SJCRH30 (cell line): ENCODE measurements at regions not wholly inside any gene's neighbourhood (a gene's known extent, or its start where the extent isn't known, plus 50 kb on each side); places are given as distances from the start of the nearest gene placed in this dataset.

Experiments
- DNase-seq, 2 experiments: peaks; one replicate each; pipeline ENCODE4 v3.0.0-alpha.2; 2015 to 2020
- H3K27ac ChIP-seq: fragments of 250-450 bp; sonication (Bioruptor Pico); 2 replicates; pipeline ENCODE4 v1.5.1; 2020; ENCODE audit warnings: mild to moderate bottlenecking, moderate library complexity
- H3K27me3 ChIP-seq: fragments of 250-450 bp; sonication (Bioruptor Pico); 2 replicates; pipeline ENCODE4 v1.5.1; 2020; ENCODE audit warnings: mild to moderate bottlenecking, moderate library complexity
- H3K36me3 ChIP-seq: fragments of 250-450 bp; sonication (Bioruptor Pico); 2 replicates; pipeline ENCODE4 v1.5.1; 2020; ENCODE audit warnings: mild to moderate bottlenecking, moderate library complexity
- H3K4me1 ChIP-seq: fragments of 250-450 bp; sonication (Bioruptor Pico); 2 replicates; pipeline ENCODE4 v1.5.1; 2020; ENCODE audit warnings: mild to moderate bottlenecking, moderate library complexity
- H3K4me3 ChIP-seq: fragments of 250-450 bp; sonication (Bioruptor Pico); 2 replicates; pipeline ENCODE4 v1.5.1; 2020; ENCODE audit warnings: mild to moderate bottlenecking, moderate library complexity
- H3K9me3 ChIP-seq: fragments of 250-450 bp; sonication (Bioruptor Pico); replicated peaks from 2 replicates; pipeline ENCODE4 v1.5.1; 2020; ENCODE audit warnings: mild to moderate bottlenecking, moderate library complexity

GRCh38 chr18:56257205-56257604 is 381.2 kb downstream of the TXNL1 start:
- no peak overlapping the region for H3K27ac ChIP-seq
- no peaks in the 10 kb centered on the region for H3K9me3 ChIP-seq
- no peaks in the 10 kb centered on the region for H3K36me3 ChIP-seq
- H3K4me1 ChIP-seq, result no peaks in the 10 kb centered on the region
- no peak for DNase-seq
- no peaks in the 10 kb centered on the region for H3K27me3 ChIP-seq
- no peak overlapping the region for H3K4me3 ChIP-seq

- no peak overlapping the region for H3K27ac ChIP-seq
- DNase-seq, result no peak
- no peaks in the 10 kb centered on the region for H3K27me3 ChIP-seq
- H3K4me3 ChIP-seq, result no peak overlapping the region
- no peaks in the 10 kb centered on the region for H3K9me3 ChIP-seq
- no peaks in the 10 kb centered on the region for H3K4me1 ChIP-seq
- no peaks in the 10 kb centered on the region for H3K36me3 ChIP-seq
Measured at GRCh38 chr18:56256659-56257058, 381.7 kb downstream of the TXNL1 start.

GRCh38 chr18:56255381-56255780 is 383.0 kb downstream of the TXNL1 start:
- Histone ChIP-seq H3K4me1 (no peaks in the 10 kb centered on the region), H3K36me3 (no peaks in the 10 kb centered on the region)

GRCh38 chr18:56252456-56252855 is 385.9 kb downstream of the TXNL1 start:
- no peaks in the 10 kb centered on the region for H3K27me3 ChIP-seq
- H3K4me1 ChIP-seq, result no peaks in the 10 kb centered on the region
- DNase-seq, result no peak
- no peak overlapping the region for H3K4me3 ChIP-seq
- H3K9me3 ChIP-seq, result no peaks in the 10 kb centered on the region
- no peak overlapping the region for H3K27ac ChIP-seq
- no peaks in the 10 kb centered on the region for H3K36me3 ChIP-seq

More at GRCh38 chr18:56255381-56255780, 383.0 kb downstream of the TXNL1 start:
- no peaks in the 10 kb centered on the region for H3K9me3 ChIP-seq
- DNase-seq, result no peak
- no peaks in the 10 kb centered on the region for H3K27me3 ChIP-seq
- no peak overlapping the region for H3K27ac ChIP-seq
- no peak overlapping the region for H3K4me3 ChIP-seq

- Histone ChIP-seq H3K36me3 (no peaks in the 10 kb centered on the region), H3K27ac (no peak overlapping the region), H3K4me1 (peaks cover 5% of the 10 kb centered on the region), H3K4me3 (no peak overlapping the region), H3K9me3 (no peaks in the 10 kb centered on the region), H3K27me3 (no peaks in the 10 kb centered on the region)
- DNase-seq, result peak in 1 of 2 experiments; percentile 0
Measured at GRCh38 chr18:56248610-56249235, 389.7 kb downstream of the TXNL1 start.

- peaks cover 5% of the 10 kb centered on the region for H3K4me1 ChIP-seq
- H3K36me3 ChIP-seq, result no peaks in the 10 kb centered on the region
- DNase-seq, result no peak
- H3K9me3 ChIP-seq, result no peaks in the 10 kb centered on the region
- H3K27ac ChIP-seq, result no peak overlapping the region
- H3K27me3 ChIP-seq, result no peaks in the 10 kb centered on the region
- no peak overlapping the region for H3K4me3 ChIP-seq
Measured at GRCh38 chr18:56246916-56247315, 391.5 kb downstream of the TXNL1 start.

GRCh38 chr18:56245866-56246580 is 392.4 kb downstream of the TXNL1 start:
- DNase-seq, result peak; percentile 17 to 51
- no peaks in the 10 kb centered on the region for H3K36me3 ChIP-seq
- H3K4me1 ChIP-seq, result peaks cover 5% of the 10 kb centered on the region
- H3K9me3 ChIP-seq, result no peaks in the 10 kb centered on the region
- no peak overlapping the region for H3K27ac ChIP-seq
- no peaks in the 10 kb centered on the region for H3K27me3 ChIP-seq
- H3K4me3 ChIP-seq, result no peak overlapping the region

- H3K4me1 ChIP-seq, result peaks cover 9% of the 10 kb centered on the region; the same call in 1 of the 2 replicates
- no peak for DNase-seq
- no peaks in the 10 kb centered on the region for H3K9me3 ChIP-seq
- no peak overlapping the region for H3K4me3 ChIP-seq
- no peaks in the 10 kb centered on the region for H3K27me3 ChIP-seq
- no peak overlapping the region for H3K27ac ChIP-seq
- no peaks in the 10 kb centered on the region for H3K36me3 ChIP-seq
Measured at GRCh38 chr18:56240405-56240804, 398.0 kb downstream of the TXNL1 start.

GRCh38 chr18:56238576-56238975 is 399.8 kb downstream of the TXNL1 start:
- Histone ChIP-seq H3K4me1 (peaks cover 13% of the 10 kb centered on the region; the same call in 1 of the 2 replicates), H3K27ac (no peak overlapping the region), H3K27me3 (no peaks in the 10 kb centered on the region), H3K36me3 (no peaks in the 10 kb centered on the region), H3K9me3 (no peaks in the 10 kb centered on the region), H3K4me3 (no peak overlapping the region)
- no peak for DNase-seq

- DNase-seq, result peak; percentile 53 to 78
- H3K27ac ChIP-seq, result peak overlapping the region; percentile 48
- peaks cover 13% of the 10 kb centered on the region; the same call in 1 of the 2 replicates for H3K4me1 ChIP-seq
- no peaks in the 10 kb centered on the region for H3K36me3 ChIP-seq
- H3K4me3 ChIP-seq, result peak overlapping the region; percentile 17
- H3K9me3 ChIP-seq, result no peaks in the 10 kb centered on the region
- no peaks in the 10 kb centered on the region for H3K27me3 ChIP-seq
Measured at GRCh38 chr18:56235481-56236013, 402.8 kb downstream of the TXNL1 start.

GRCh38 chr18:56235071-56235470 is 403.3 kb downstream of the TXNL1 start:
- peaks cover 13% of the 10 kb centered on the region; the same call in 1 of the 2 replicates for H3K4me1 ChIP-seq
- no peaks in the 10 kb centered on the region for H3K36me3 ChIP-seq
- DNase-seq, result no peak
- H3K4me3 ChIP-seq, result peak overlapping the region; percentile 17
- no peaks in the 10 kb centered on the region for H3K27me3 ChIP-seq
- no peaks in the 10 kb centered on the region for H3K9me3 ChIP-seq
- H3K27ac ChIP-seq, result peak overlapping the region; percentile 48; the same call in 1 of the 2 replicates

GRCh38 chr18:56233595-56233994 is 404.8 kb downstream of the TXNL1 start:
- Histone ChIP-seq H3K4me1 (peaks cover 13% of the 10 kb centered on the region; the same call in 1 of the 2 replicates), H3K4me3 (no peak overlapping the region), H3K27ac (no peak overlapping the region), H3K27me3 (no peaks in the 10 kb centered on the region), H3K36me3 (no peaks in the 10 kb centered on the region), H3K9me3 (no peaks in the 10 kb centered on the region)
- DNase-seq, result no peak

- Histone ChIP-seq H3K36me3 (no peaks in the 10 kb centered on the region), H3K4me1 (no peaks in the 10 kb centered on the region), H3K4me3 (no peak overlapping the region), H3K27ac (no peak overlapping the region), H3K27me3 (no peaks in the 10 kb centered on the region), H3K9me3 (no peaks in the 10 kb centered on the region)
- no peak for DNase-seq
Measured at GRCh38 chr18:56226025-56226424, 412.4 kb downstream of the TXNL1 start.

- no peaks in the 10 kb centered on the region for H3K4me1 ChIP-seq
- no peaks in the 10 kb centered on the region for H3K9me3 ChIP-seq
- H3K27ac ChIP-seq, result no peak overlapping the region
- no peak for DNase-seq
- H3K36me3 ChIP-seq, result no peaks in the 10 kb centered on the region
- H3K4me3 ChIP-seq, result no peak overlapping the region
- H3K27me3 ChIP-seq, result no peaks in the 10 kb centered on the region
Measured at GRCh38 chr18:56224669-56225561, 413.5 kb downstream of the TXNL1 start.
